Gastroesophageal sphincter (tissue), 4 donors: ENCODE measurements at regions not wholly inside any gene's neighbourhood (a gene's known extent, or its start where the extent isn't known, plus 50 kb on each side); places are given as distances from the start of the nearest gene placed in this dataset.

ENCODE experiments used
- ATAC-seq: fragments of 150-250 bp; one replicate; pipeline ENCODE4 v1.9.1; 2016; ENCODE audit warnings: mild to moderate bottlenecking, moderate library complexity
- H3K27ac ChIP-seq, 4 donors: fragments of 200-600 bp; sonication (generic) in 3 of 4; 1 replicate in 3 of 4; 2 replicates in 1 of 4; pipeline ENCODE4 v1.5.1; 2016 to 2019
- H3K27me3 ChIP-seq: fragments of 200-600 bp; sonication (generic); one replicate; pipeline ENCODE4 v1.5.1; 2019
- H3K36me3 ChIP-seq, 2 donors: fragments of 200-600 bp; sonication (generic); one replicate each; pipeline ENCODE4 v1.5.1; 2019; ENCODE audit warnings: control low read depth in 1 of 2
- H3K4me1 ChIP-seq, 3 donors: fragments of 200-600 bp; sonication (generic); 1 replicate in 2 of 3; 2 replicates in 1 of 3; pipeline ENCODE4 v1.5.1; 2016 to 2019; ENCODE audit warnings: control low read depth in 2 of 3
- H3K4me3 ChIP-seq, 2 donors: fragments of 200-600 bp; sonication (generic); one replicate each; pipeline ENCODE4 v1.5.1; 2019; ENCODE audit warnings: mild to moderate bottlenecking in 1 of 2, moderate library complexity in 1 of 2
- H3K9me3 ChIP-seq, 3 donors: fragments of 200-600 bp; sonication (generic); one replicate each; pipeline ENCODE4 v1.5.1; 2017 to 2019; ENCODE audit warnings: control low read depth in 2 of 3
- EP300 ChIP-seq: sonication (generic); formaldehyde crosslinking; IDR thresholded peaks from one replicate; pipeline ENCODE4 v1.6.1; 2017; ENCODE audit warnings: antibody characterized with exemption, mild to moderate bottlenecking
- POLR2A ChIP-seq, 2 donors: fragments of 450-650 bp; IDR thresholded peaks; one replicate each; pipeline ENCODE4 v1.6.1; 2017; ENCODE audit warnings: antibody characterized with exemption in 2 of 2, mild to moderate bottlenecking in 2 of 2, moderate library complexity in 1 of 2
- POLR2AphosphoS5 ChIP-seq: sonication (generic); formaldehyde crosslinking; IDR thresholded peaks from one replicate; pipeline ENCODE4 v1.6.1; 2017; ENCODE audit warnings: antibody characterized with exemption
- WGBS, 2 donors: methylation state at CpG; one replicate each; pipeline ENCODE4 v1.1.5; 2018; ENCODE audit warnings: low coverage in 1 of 2; 5-methylcytosine and 5-hydroxymethylcytosine counted together
- TF ChIP-seq, protein P1 (sequence below), 4 experiments: fragments of 200-600 bp in 2 of 4; fragments of 450-650 bp in 2 of 4; sonication (generic) in 1 of 4; IDR thresholded peaks; one replicate each; pipeline ENCODE4 v1.5.1; 2017 to 2019; ENCODE audit warnings: antibody characterized with exemption in 4 of 4, mild to moderate bottlenecking in 2 of 4, moderate library complexity in 2 of 4

GRCh38 chr12:34188974-34189373 is 166.7 kb downstream of the ALG10 start:
- ATAC-seq: no peak
- WGBS, 2 donors: 53 to 55% methylated on average over 1 of the region's 1 CpG
- TF ChIP-seq, protein P1, sequence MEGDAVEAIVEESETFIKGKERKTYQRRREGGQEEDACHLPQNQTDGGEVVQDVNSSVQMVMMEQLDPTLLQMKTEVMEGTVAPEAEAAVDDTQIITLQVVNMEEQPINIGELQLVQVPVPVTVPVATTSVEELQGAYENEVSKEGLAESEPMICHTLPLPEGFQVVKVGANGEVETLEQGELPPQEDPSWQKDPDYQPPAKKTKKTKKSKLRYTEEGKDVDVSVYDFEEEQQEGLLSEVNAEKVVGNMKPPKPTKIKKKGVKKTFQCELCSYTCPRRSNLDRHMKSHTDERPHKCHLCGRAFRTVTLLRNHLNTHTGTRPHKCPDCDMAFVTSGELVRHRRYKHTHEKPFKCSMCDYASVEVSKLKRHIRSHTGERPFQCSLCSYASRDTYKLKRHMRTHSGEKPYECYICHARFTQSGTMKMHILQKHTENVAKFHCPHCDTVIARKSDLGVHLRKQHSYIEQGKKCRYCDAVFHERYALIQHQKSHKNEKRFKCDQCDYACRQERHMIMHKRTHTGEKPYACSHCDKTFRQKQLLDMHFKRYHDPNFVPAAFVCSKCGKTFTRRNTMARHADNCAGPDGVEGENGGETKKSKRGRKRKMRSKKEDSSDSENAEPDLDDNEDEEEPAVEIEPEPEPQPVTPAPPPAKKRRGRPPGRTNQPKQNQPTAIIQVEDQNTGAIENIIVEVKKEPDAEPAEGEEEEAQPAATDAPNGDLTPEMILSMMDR (IDR thresholded peaks at IDR 0.05): no peak
- TF ChIP-seq POLR2A (IDR thresholded peaks at IDR 0.05) (no peak), EP300 (no peak), POLR2AphosphoS5 (no peak)
- Histone ChIP-seq H3K4me1 (no peaks in the 10 kb centered on the region), H3K36me3 (no peaks in the 10 kb centered on the region), H3K27ac (no peak overlapping the region), H3K4me3 (no peak overlapping the region), H3K9me3 (no peaks in the 10 kb centered on the region), H3K27me3 (peaks cover 4% of the 10 kb centered on the region)

DNA sequence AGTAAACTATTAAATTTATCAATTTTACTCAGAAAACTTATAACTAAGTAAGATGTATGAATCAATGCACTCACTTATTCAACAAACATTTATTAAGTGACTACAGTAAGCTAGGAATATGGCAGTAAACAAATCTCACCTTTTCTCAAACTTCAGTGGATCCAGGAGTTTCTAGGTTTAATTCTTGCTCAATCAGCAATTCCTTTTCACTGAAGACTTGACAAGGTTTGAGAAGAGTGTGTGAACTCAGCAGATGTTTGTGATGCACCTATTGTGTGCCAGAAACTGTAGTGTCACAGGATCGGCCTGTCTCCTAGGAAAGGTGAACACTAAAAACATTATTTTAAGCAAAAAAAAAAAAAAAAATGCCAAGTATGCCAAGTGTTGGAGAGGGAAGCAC is 167.8 kb downstream of the ALG10 start:
- Histone ChIP-seq H3K4me3 (no peak overlapping the region), H3K27ac (no peak overlapping the region), H3K36me3 (no peaks in the 10 kb centered on the region), H3K4me1 (no peaks in the 10 kb centered on the region), H3K27me3 (peaks cover 4% of the 10 kb centered on the region), H3K9me3 (no peaks in the 10 kb centered on the region)
- WGBS, 2 donors: 67% methylated on average over 1 of the region's 1 CpG; no CpG with 5 or more reads in 1 of the 2 donors
- ATAC-seq: no peak
- TF ChIP-seq POLR2A (IDR thresholded peaks at IDR 0.05) (no peak), EP300 (no peak), POLR2AphosphoS5 (no peak)
- TF ChIP-seq, protein P1 (IDR thresholded peaks at IDR 0.05): no peak

- no peaks in the 10 kb centered on the region for H3K4me1 ChIP-seq
- H3K4me3 ChIP-seq: no peak overlapping the region
- H3K36me3 ChIP-seq: no peaks in the 10 kb centered on the region
- 52 to 63% methylated on average over 7 of the region's 7 CpGs for WGBS, 2 donors
- no peak for ATAC-seq
- no peak for TF ChIP-seq POLR2AphosphoS5
- TF ChIP-seq, protein P1 (IDR thresholded peaks at IDR 0.05): no peak
- TF ChIP-seq EP300: no peak
- no peak for TF ChIP-seq POLR2A (IDR thresholded peaks at IDR 0.05)
- H3K27me3 ChIP-seq: no peaks in the 10 kb centered on the region
- no peak overlapping the region for H3K27ac ChIP-seq
- H3K9me3 ChIP-seq: peaks cover 0 to 5% (median 0%) of the 10 kb centered on the region in 3 donors
These were observed 176.6 kb downstream of the ALG10 start for GRCh38 chr12:34198924-34199323.

- Histone ChIP-seq H3K36me3 (no peaks in the 10 kb centered on the region), H3K27me3 (no peaks in the 10 kb centered on the region), H3K4me1 (no peaks in the 10 kb centered on the region), H3K9me3 (no peaks in the 10 kb centered on the region), H3K27ac (no peak overlapping the region), H3K4me3 (no peak overlapping the region)
- WGBS, 2 donors: 58 to 77% methylated on average over 2 of the region's 27 CpGs
- ATAC-seq: no peak
- TF ChIP-seq POLR2A (IDR thresholded peaks at IDR 0.05) (no peak), EP300 (no peak), POLR2AphosphoS5 (no peak)
- TF ChIP-seq, protein P1 (IDR thresholded peaks at IDR 0.05): no peak
These were observed 181.7 kb downstream of the ALG10 start for GRCh38 chr12:34203866-34204620.

GRCh38 chr12:34204830-34205285 is 182.6 kb downstream of the ALG10 start:
- WGBS, 2 donors: 90 to 100% methylated on average over 2 to 4 of the region's 12 CpGs
- no peaks in the 10 kb centered on the region for H3K36me3 ChIP-seq
- TF ChIP-seq POLR2AphosphoS5 (no peak), EP300 (no peak), POLR2A (IDR thresholded peaks at IDR 0.05) (no peak)
- TF ChIP-seq, protein P1 (IDR thresholded peaks at IDR 0.05): no peak
- ATAC-seq: no peak
- H3K4me1 ChIP-seq: no peaks in the 10 kb centered on the region
- no peaks in the 10 kb centered on the region for H3K9me3 ChIP-seq
- no peaks in the 10 kb centered on the region for H3K27me3 ChIP-seq
- H3K4me3 ChIP-seq: no peak overlapping the region
- no peak overlapping the region for H3K27ac ChIP-seq
